Activated naive CD4-positive, alpha-beta T cell treated with anti-CD3 and anti-CD28 coated beads for 36 hours (primary cell): ENCODE measurements at regions not wholly inside any gene's neighbourhood (a gene's known extent, or its start where the extent isn't known, plus 50 kb on each side); places are given as distances from the start of the nearest gene placed in this dataset.

ENCODE experiments used
- CTCF ChIA-PET: fragments of 350-600 bp; sonication (Branson Sonifier 250); formaldehyde crosslinking; loops from one replicate; lab custom pipeline; 2021; ENCODE audit warnings: antibody characterized with exemption; lab: Charles Lee
- DNase-seq: peaks from one replicate; pipeline ENCODE4 v3.0.0-alpha.2; 2020
- H3K27ac Mint-ChIP-seq: one replicate; pipeline ENCODE4 v1.8.0; 2021; ENCODE audit warnings: mild to moderate bottlenecking, mixed read lengths
- H3K27me3 Mint-ChIP-seq: one replicate; pipeline ENCODE4 v1.8.0; 2021; ENCODE audit warnings: low read depth, mixed read lengths
- H3K36me3 Mint-ChIP-seq: one replicate; pipeline ENCODE4 v1.8.0; 2021; ENCODE audit warnings: low read depth, mixed read lengths
- H3K4me1 Mint-ChIP-seq: one replicate; pipeline ENCODE4 v1.8.0; 2021; ENCODE audit warnings: low read depth, mixed read lengths
- H3K4me3 Mint-ChIP-seq: one replicate; pipeline ENCODE4 v1.8.0; 2021; ENCODE audit warnings: mild to moderate bottlenecking, moderate library complexity, mixed read lengths
- H3K9me3 Mint-ChIP-seq: one replicate; pipeline ENCODE4 v1.8.0; 2021; ENCODE audit warnings: mixed read lengths
- intact Hi-C: fragments of 100-400 bp; cut with micrococcal nuclease; formaldehyde crosslinking; loops from one replicate; pipeline ENCODE4 v1.15.1; 2023

GRCh38 chr17:21523497-21524210 lies 147.5 kb downstream of the KCNJ12 start:
- no peak overlapping the region for H3K4me3 Mint-ChIP-seq
- CTCF ChIA-PET, result interaction anchor here (0.6 to 1.6 kb wide), 4 partner anchors 7 to 403 kb away, joined by 3 to 6 read pairs (median 3); no protein-coding TSS in a partner anchor
- intact Hi-C loops, result no loop called here
- no peaks in the 10 kb centered on the region for H3K4me1 Mint-ChIP-seq
- DNase-seq, result no peak
- no peaks in the 10 kb centered on the region for H3K9me3 Mint-ChIP-seq
- H3K36me3 Mint-ChIP-seq, result no peaks in the 10 kb centered on the region
- H3K27me3 Mint-ChIP-seq, result peaks cover under 1% of the 10 kb centered on the region
- no peak overlapping the region for H3K27ac Mint-ChIP-seq

GRCh38 chr17:21524211-21524591 lies 148.0 kb downstream of the KCNJ12 start:
- Mint-ChIP-seq H3K27me3 (no peaks in the 10 kb centered on the region), H3K36me3 (no peaks in the 10 kb centered on the region), H3K9me3 (no peaks in the 10 kb centered on the region), H3K27ac (no peak overlapping the region), H3K4me3 (no peak overlapping the region), H3K4me1 (no peaks in the 10 kb centered on the region)
- CTCF ChIA-PET, result interaction anchor here (1.6 kb wide), 2 partner anchors 8 to 67 kb away, joined by 3 to 6 read pairs; no protein-coding TSS in a partner anchor
- DNase-seq, result no peak
- intact Hi-C loops, result no loop called here

DNA sequence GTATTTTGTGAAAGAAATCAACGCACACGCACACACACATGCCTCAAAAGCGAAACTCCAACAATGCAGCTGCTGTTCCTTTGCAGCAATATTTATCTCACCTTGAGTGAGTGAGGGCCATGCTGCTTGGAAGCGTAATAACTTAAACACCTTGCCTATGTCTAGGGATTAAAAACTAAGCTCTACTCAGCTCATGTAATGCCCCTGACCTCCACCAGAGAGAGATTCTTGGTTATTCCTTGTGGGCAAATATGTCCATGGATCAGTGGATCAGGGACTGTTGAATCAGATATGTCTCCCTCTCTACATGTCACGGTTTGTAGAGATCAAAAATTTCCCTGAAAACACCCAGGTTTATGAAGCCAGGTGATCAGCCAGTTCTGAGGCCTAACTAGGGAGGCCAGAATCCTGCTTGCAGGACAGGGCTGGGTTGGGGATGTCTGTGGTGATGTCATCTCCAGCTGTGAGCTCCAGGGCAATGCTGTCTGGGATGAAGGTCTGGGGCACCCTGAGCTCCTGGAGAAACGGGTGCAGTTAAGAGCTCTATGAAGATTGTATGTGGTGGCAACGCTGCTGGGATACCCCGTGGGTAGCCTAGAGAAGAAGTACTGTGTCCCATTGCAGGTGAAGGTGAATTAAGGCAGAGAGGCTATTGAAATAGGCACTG lies 149.4 kb downstream of the KCNJ12 start:
- DNase-seq, result no peak
- Mint-ChIP-seq H3K27ac (no peak overlapping the region), H3K9me3 (no peaks in the 10 kb centered on the region), H3K27me3 (no peaks in the 10 kb centered on the region), H3K4me1 (no peaks in the 10 kb centered on the region), H3K36me3 (peaks cover 2% of the 10 kb centered on the region), H3K4me3 (no peak overlapping the region)
- CTCF ChIA-PET, result no interaction called here
- intact Hi-C loops, result no loop called here

- peaks cover 12% of the 10 kb centered on the region for H3K36me3 Mint-ChIP-seq
- intact Hi-C loops, result no loop called here
- H3K27me3 Mint-ChIP-seq, result no peaks in the 10 kb centered on the region
- CTCF ChIA-PET, result no interaction called here
- no peaks in the 10 kb centered on the region for H3K9me3 Mint-ChIP-seq
- H3K27ac Mint-ChIP-seq, result no peak overlapping the region
- peaks cover 8% of the 10 kb centered on the region for H3K4me1 Mint-ChIP-seq
- H3K4me3 Mint-ChIP-seq, result no peak overlapping the region
- DNase-seq, result no peak
Measured at GRCh38 chr17:21528031-21528695, 152.0 kb downstream of the KCNJ12 start.

GRCh38 chr17:21530311-21530710 lies 154.2 kb downstream of the KCNJ12 start:
- H3K4me1 Mint-ChIP-seq, result peaks cover 12% of the 10 kb centered on the region
- H3K36me3 Mint-ChIP-seq, result peaks cover 23% of the 10 kb centered on the region
- H3K9me3 Mint-ChIP-seq, result no peaks in the 10 kb centered on the region
- H3K4me3 Mint-ChIP-seq, result no peak overlapping the region
- CTCF ChIA-PET, result no interaction called here
- H3K27ac Mint-ChIP-seq, result no peak overlapping the region
- no peak for DNase-seq
- no peaks in the 10 kb centered on the region for H3K27me3 Mint-ChIP-seq
- intact Hi-C loops, result no loop called here

GRCh38 chr17:21530841-21531240 lies 154.7 kb downstream of the KCNJ12 start:
- CTCF ChIA-PET, result interaction anchor here (1.4 kb wide), 1 partner anchor 252 kb away, joined by 3 read pairs; no protein-coding TSS in a partner anchor
- Mint-ChIP-seq H3K36me3 (peaks cover 27% of the 10 kb centered on the region), H3K4me3 (no peak overlapping the region), H3K27me3 (no peaks in the 10 kb centered on the region), H3K9me3 (no peaks in the 10 kb centered on the region), H3K4me1 (peaks cover 14% of the 10 kb centered on the region), H3K27ac (no peak overlapping the region)
- intact Hi-C loops, result no loop called here
- no peak for DNase-seq

DNA sequence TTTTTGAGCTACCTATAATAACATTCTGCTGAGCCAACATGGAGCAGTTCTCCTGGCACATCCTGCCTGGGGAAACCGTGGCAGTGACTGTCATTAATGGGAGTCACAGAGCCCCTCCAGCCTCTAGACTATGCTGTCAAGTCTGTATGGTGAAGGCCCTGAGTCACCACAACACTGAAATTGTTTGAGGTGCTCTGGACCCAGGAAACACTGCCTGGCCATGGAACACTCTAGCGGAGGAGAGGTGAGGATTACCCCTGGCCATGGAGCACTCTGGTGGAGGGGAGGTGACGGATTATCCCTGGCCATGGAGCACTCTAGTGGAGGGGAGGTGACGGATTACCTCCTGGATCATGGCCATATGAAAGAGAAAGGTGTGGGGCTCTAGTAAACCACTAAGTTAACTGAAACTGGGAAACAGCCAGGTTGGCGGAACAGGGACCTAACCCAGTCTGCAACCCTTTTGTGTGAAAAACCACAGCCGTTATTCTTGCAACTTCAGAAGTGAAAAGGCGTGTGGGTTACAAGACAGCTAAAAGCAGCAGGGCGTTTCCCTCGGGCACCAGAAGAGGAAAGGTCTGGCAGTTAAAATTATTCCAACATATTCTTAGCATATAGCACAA lies 156.7 kb downstream of the KCNJ12 start:
- Mint-ChIP-seq H3K4me3 (no peak overlapping the region), H3K27me3 (no peaks in the 10 kb centered on the region), H3K36me3 (peaks cover 42% of the 10 kb centered on the region), H3K9me3 (peaks cover 8% of the 10 kb centered on the region), H3K27ac (no peak overlapping the region), H3K4me1 (peaks cover 20% of the 10 kb centered on the region)
- DNase-seq, result peak; percentile 15
- intact Hi-C loops, result no loop called here
- CTCF ChIA-PET, result interaction anchor here (0.6 to 1.2 kb wide), 2 partner anchors 20 to 66 kb away, joined by 3 read pairs; no protein-coding TSS in a partner anchor

- H3K27ac Mint-ChIP-seq, result no peak overlapping the region
Measured at GRCh38 chr17:21535686-21536375, 156.5 kb upstream of the KCNJ18 start.

DNA sequence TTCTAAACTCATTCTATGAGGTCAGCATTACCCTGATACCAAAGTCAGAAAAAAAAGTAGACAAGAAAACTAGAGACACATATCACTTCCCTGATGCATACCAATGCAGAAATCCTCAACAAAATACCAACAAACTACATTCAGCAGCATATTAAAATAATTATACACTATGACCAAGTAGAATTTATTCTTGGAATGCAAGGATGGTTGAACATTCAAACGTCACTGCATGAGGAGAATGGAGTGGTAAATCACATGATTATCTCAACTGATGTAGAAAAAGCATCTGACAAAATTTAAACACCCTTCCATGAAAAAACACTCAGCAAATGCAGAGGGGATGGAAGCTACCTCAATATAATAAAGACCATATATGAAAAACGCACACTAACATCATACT lies 155.0 kb upstream of the KCNJ18 start:
- Mint-ChIP-seq H3K4me1 (peaks cover 43% of the 10 kb centered on the region), H3K36me3 (peaks cover 59% of the 10 kb centered on the region), H3K27ac (no peak overlapping the region), H3K27me3 (no peaks in the 10 kb centered on the region), H3K9me3 (peaks cover 8% of the 10 kb centered on the region), H3K4me3 (no peak overlapping the region)
- intact Hi-C loops, result no loop called here
- CTCF ChIA-PET, result interaction anchor here (0.6 kb wide), 1 partner anchor 12 kb away, joined by 5 read pairs; no protein-coding TSS in a partner anchor
- no peak for DNase-seq

More at GRCh38 chr17:21535686-21536375, 156.5 kb upstream of the KCNJ18 start:
- H3K27me3 Mint-ChIP-seq, result no peaks in the 10 kb centered on the region
- DNase-seq, result no peak
- H3K4me1 Mint-ChIP-seq, result peaks cover 43% of the 10 kb centered on the region
- H3K9me3 Mint-ChIP-seq, result peaks cover 8% of the 10 kb centered on the region
- intact Hi-C loops, result no loop called here
- CTCF ChIA-PET, result interaction anchor here (1.0 kb wide), 1 partner anchor 12 kb away, joined by 3 read pairs; no protein-coding TSS in a partner anchor
- H3K36me3 Mint-ChIP-seq, result peaks cover 55% of the 10 kb centered on the region
- H3K4me3 Mint-ChIP-seq, result no peak overlapping the region

DNA sequence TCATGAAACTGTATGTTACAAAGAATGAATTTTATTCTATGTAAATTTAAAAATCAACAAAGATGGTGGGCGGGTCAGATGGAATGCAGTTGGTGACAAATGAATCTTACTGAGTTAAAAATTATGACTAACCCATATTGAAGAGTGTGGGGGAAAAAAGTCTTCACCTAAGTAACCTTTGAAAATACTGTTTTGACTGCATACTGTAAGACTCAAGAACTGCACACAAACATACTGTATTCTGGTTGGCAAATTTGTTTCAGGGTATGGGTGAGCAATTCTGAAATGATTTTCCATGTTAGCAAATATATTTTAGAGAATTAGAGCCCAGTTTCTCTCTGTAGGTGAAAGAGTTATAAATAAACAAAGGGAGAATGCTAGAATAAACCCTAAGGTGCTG lies 153.7 kb upstream of the KCNJ18 start:
- Mint-ChIP-seq H3K4me3 (no peak overlapping the region), H3K4me1 (peaks cover 33% of the 10 kb centered on the region), H3K27me3 (no peaks in the 10 kb centered on the region), H3K36me3 (peaks cover 62% of the 10 kb centered on the region), H3K27ac (peak overlapping the region; percentile 69), H3K9me3 (peaks cover 8% of the 10 kb centered on the region)
- DNase-seq, result peak; percentile 30
- intact Hi-C loops, result loop anchor here (1.0 to 2.0 kb wide), 2 partner anchors 11 to 252 kb away; no protein-coding TSS in a partner anchor
- CTCF ChIA-PET, result no interaction called here

DNA sequence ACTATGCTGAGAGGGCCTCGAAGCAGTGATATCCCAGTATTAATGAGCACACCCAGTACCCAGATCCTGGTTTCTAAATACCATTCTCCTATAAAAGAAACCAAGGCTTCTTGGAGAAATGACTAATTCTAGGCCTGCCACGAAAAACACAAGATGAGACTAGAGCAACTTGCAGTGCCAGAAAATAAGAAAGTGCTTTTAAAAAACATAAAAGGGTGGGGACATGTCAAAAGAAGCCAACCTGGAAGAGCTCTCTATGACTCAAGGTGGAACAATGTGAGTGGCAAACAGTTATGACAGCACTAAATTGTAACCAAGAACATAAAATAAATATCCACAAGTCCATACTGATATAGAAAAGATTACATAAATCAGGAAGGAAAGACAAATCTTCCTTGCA lies 153.2 kb upstream of the KCNJ18 start:
- Mint-ChIP-seq H3K4me3 (no peak overlapping the region), H3K4me1 (peaks cover 33% of the 10 kb centered on the region), H3K27me3 (no peaks in the 10 kb centered on the region), H3K27ac (peak overlapping the region; percentile 69), H3K36me3 (peaks cover 63% of the 10 kb centered on the region), H3K9me3 (peaks cover 8% of the 10 kb centered on the region)
- intact Hi-C loops, result loop anchor here (1.0 to 2.0 kb wide), 2 partner anchors 10 to 252 kb away; no protein-coding TSS in a partner anchor
- no peak for DNase-seq
- CTCF ChIA-PET, result no interaction called here
